ENCODE measurements at regions not wholly inside any gene's neighbourhood (a gene's known extent, or its start where the extent isn't known, plus 50 kb on each side); places are given as distances from the start of the nearest gene placed in this dataset.
"Not testable (repeated sequence)": the region's sequence is repeated elsewhere in the genome, so short reads cannot be mapped to it uniquely, and the experiment has no call there.

- DNase-seq = no peak
Observed at GRCh38 chr5:167918813-167919483, 372.5 kb upstream of the WWC1 start.

- DNase-seq = no peak
Observed at GRCh38 chr5:167920589-167920988, 370.9 kb upstream of the WWC1 start.

GRCh38 chr5:167921796-167922195, 369.6 kb upstream of the WWC1 start:
- no peak for DNase-seq

- no peak for DNase-seq
Observed at GRCh38 chr5:167923396-167923795, 368.0 kb upstream of the WWC1 start.

- no peak for DNase-seq
Observed at GRCh38 chr5:167929841-167930240, 361.6 kb upstream of the WWC1 start.

- DNase-seq = no peak
Observed at GRCh38 chr5:167934551-167934971, 356.9 kb upstream of the WWC1 start.

GRCh38 chr5:167936022-167936421, 355.4 kb upstream of the WWC1 start:
- DNase-seq = no peak

GRCh38 chr5:167936944-167937634, 354.4 kb upstream of the WWC1 start:
- DNase-seq = no peak

GRCh38 chr5:167937635-167937998, 353.8 kb upstream of the WWC1 start:
- DNase-seq = no peak

GRCh38 chr5:167939686-167940085, 351.8 kb upstream of the WWC1 start:
- DNase-seq = no peak

- DNase-seq = no peak
Observed at GRCh38 chr5:167940911-167941310, 350.5 kb upstream of the WWC1 start.

GRCh38 chr5:167941556-167941955, 349.9 kb upstream of the WWC1 start:
- DNase-seq = not testable (repeated sequence)

GRCh38 chr5:167943343-167943742, 348.1 kb upstream of the WWC1 start:
- no peak for DNase-seq

GRCh38 chr5:167944121-167944852, 347.2 kb upstream of the WWC1 start:
- no peak for DNase-seq

GRCh38 chr5:167945542-167946384, 345.7 kb upstream of the WWC1 start:
- no peak for DNase-seq

- no peak for DNase-seq
Observed at GRCh38 chr5:167947306-167947705, 344.1 kb upstream of the WWC1 start.

- DNase-seq = no peak
Observed at GRCh38 chr5:167948251-167948650, 343.2 kb upstream of the WWC1 start.

- no peak for DNase-seq
Observed at GRCh38 chr5:167949435-167949834, 342.0 kb upstream of the WWC1 start.

GRCh38 chr5:167950126-167950721, 341.2 kb upstream of the WWC1 start:
- DNase-seq = no peak

GRCh38 chr5:167951116-167951515, 340.3 kb upstream of the WWC1 start:
- no peak for DNase-seq

- DNase-seq = no peak
Observed at GRCh38 chr5:167952278-167952995, 339.0 kb upstream of the WWC1 start.
